Activated naive CD8-positive, alpha-beta T cell (primary cell): ENCODE measurements at regions not wholly inside any gene's neighbourhood (a gene's known extent, or its start where the extent isn't known, plus 50 kb on each side); places are given as distances from the start of the nearest gene placed in this dataset.

ENCODE experiments used
- H3K27ac Mint-ChIP-seq: one replicate; pipeline ENCODE4 v1.8.0; 2021; ENCODE audit warnings: mixed read lengths
- H3K27me3 Mint-ChIP-seq: one replicate; pipeline ENCODE4 v1.8.0; 2021; ENCODE audit warnings: mixed read lengths
- H3K36me3 Mint-ChIP-seq: one replicate; pipeline ENCODE4 v1.8.0; 2021; ENCODE audit warnings: mixed read lengths
- H3K4me1 Mint-ChIP-seq: one replicate; pipeline ENCODE4 v1.8.0; 2021; ENCODE audit warnings: low read depth, mixed read lengths
- H3K4me3 Mint-ChIP-seq: one replicate; pipeline ENCODE4 v1.8.0; 2021; ENCODE audit warnings: mild to moderate bottlenecking, mixed read lengths
- H3K9me3 Mint-ChIP-seq: one replicate; pipeline ENCODE4 v1.8.0; 2021; ENCODE audit warnings: low read depth, mixed read lengths

GRCh38 chr1:4272568-4272967 lies 372.5 kb upstream of the C1orf174 start:
- Mint-ChIP-seq H3K27ac (no peak overlapping the region), H3K4me1 (peaks cover 3% of the 10 kb centered on the region), H3K4me3 (no peak overlapping the region), H3K27me3 (peaks cover 11% of the 10 kb centered on the region), H3K36me3 (peaks cover 2% of the 10 kb centered on the region), H3K9me3 (no peaks in the 10 kb centered on the region)

- H3K36me3 Mint-ChIP-seq = peaks cover 2% of the 10 kb centered on the region
- peaks cover 13% of the 10 kb centered on the region for H3K27me3 Mint-ChIP-seq
- peaks cover 2% of the 10 kb centered on the region for H3K4me1 Mint-ChIP-seq
- H3K9me3 Mint-ChIP-seq = peaks cover 7% of the 10 kb centered on the region
- no peak overlapping the region for H3K4me3 Mint-ChIP-seq
- H3K27ac Mint-ChIP-seq = no peak overlapping the region
Measured at GRCh38 chr1:4273243-4273642, 373.2 kb upstream of the C1orf174 start.

DNA sequence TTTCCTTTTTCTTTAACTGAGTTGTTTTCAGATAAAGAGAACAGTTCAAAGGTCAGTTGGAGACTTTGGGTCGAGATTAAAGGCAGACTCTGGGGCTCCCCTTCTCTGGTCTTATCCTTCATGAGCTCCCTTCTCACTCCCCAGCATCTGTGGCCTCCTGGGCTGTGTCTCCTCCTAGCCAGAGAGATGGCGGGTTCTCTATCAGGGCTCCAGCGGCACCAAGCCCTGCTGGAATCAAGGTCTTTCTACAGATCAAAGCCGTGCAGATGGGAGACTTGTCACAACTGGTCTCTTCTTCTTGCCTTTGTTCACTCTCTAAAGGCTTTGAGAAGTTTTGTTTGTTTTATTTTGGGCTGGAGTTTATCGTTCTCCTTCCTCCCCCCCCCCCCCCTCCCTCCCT lies 373.7 kb upstream of the C1orf174 start:
- no peak overlapping the region for H3K4me3 Mint-ChIP-seq
- H3K36me3 Mint-ChIP-seq = peaks cover 2% of the 10 kb centered on the region
- no peaks in the 10 kb centered on the region for H3K4me1 Mint-ChIP-seq
- peaks cover 8% of the 10 kb centered on the region for H3K9me3 Mint-ChIP-seq
- no peak overlapping the region for H3K27ac Mint-ChIP-seq
- H3K27me3 Mint-ChIP-seq = peaks cover 13% of the 10 kb centered on the region

GRCh38 chr1:4275083-4275482 lies 375.0 kb upstream of the C1orf174 start:
- H3K4me1 Mint-ChIP-seq = no peaks in the 10 kb centered on the region
- peaks cover 8% of the 10 kb centered on the region for H3K9me3 Mint-ChIP-seq
- no peak overlapping the region for H3K4me3 Mint-ChIP-seq
- peaks cover 13% of the 10 kb centered on the region for H3K27me3 Mint-ChIP-seq
- no peak overlapping the region for H3K27ac Mint-ChIP-seq
- peaks cover 2% of the 10 kb centered on the region for H3K36me3 Mint-ChIP-seq

DNA sequence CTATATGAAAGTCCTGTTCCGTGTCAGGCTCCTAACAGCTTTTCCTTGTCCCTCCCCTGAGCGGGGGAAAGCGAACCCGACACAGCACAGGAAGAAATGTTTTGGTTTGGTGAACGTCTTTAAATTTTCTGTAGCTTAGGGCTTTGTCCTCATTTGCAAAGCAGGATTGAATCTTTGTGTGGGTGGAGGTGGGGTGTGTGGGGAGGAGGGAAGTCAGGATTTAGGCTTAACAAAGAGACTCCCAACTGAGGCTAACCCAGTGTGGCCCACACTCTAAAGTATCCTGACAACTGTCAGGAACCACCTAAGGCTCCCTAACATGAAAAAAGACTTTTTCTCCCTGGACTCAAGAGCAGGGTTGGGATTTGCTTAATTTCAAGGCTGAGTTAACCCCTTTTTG lies 376.2 kb upstream of the C1orf174 start:
- Mint-ChIP-seq H3K9me3 (peaks cover 8% of the 10 kb centered on the region), H3K4me3 (no peak overlapping the region), H3K4me1 (no peaks in the 10 kb centered on the region), H3K36me3 (peaks cover 2% of the 10 kb centered on the region), H3K27ac (no peak overlapping the region), H3K27me3 (peaks cover 9% of the 10 kb centered on the region)

- no peak overlapping the region for H3K27ac Mint-ChIP-seq
- H3K4me1 Mint-ChIP-seq = no peaks in the 10 kb centered on the region
- peaks cover 9% of the 10 kb centered on the region for H3K27me3 Mint-ChIP-seq
- no peak overlapping the region for H3K4me3 Mint-ChIP-seq
- peaks cover 2% of the 10 kb centered on the region for H3K36me3 Mint-ChIP-seq
- peaks cover 8% of the 10 kb centered on the region for H3K9me3 Mint-ChIP-seq
Measured at GRCh38 chr1:4277598-4277997, 376.8 kb upstream of the AJAP1 start.

DNA sequence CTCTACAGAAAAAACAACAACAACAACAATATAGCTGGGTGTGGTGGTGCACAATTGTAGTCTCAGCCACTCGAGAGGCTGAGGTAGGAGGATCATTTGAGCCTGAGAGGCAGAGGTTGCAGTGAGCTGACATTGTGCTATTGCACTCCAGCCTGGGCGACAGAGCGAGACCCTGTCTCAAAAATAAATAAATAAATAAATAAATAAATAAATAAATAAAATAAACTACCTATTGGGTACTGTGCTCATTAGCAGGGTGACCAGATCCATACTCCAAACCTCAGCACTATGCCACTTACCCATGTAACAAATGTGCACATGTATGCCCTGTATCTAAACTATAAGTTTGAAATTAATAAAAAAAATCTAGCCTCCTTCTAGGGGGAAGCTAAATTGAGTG lies 369.4 kb upstream of the AJAP1 start:
- peaks cover 14% of the 10 kb centered on the region for H3K27me3 Mint-ChIP-seq
- H3K4me3 Mint-ChIP-seq = no peak overlapping the region
- no peaks in the 10 kb centered on the region for H3K9me3 Mint-ChIP-seq
- H3K36me3 Mint-ChIP-seq = no peaks in the 10 kb centered on the region
- H3K4me1 Mint-ChIP-seq = no peaks in the 10 kb centered on the region
- no peak overlapping the region for H3K27ac Mint-ChIP-seq

- Mint-ChIP-seq H3K4me3 (no peak overlapping the region), H3K27me3 (peaks cover 24% of the 10 kb centered on the region), H3K27ac (no peak overlapping the region), H3K36me3 (no peaks in the 10 kb centered on the region), H3K4me1 (no peaks in the 10 kb centered on the region), H3K9me3 (no peaks in the 10 kb centered on the region)
Measured at GRCh38 chr1:4292861-4293260, 361.5 kb upstream of the AJAP1 start.

DNA sequence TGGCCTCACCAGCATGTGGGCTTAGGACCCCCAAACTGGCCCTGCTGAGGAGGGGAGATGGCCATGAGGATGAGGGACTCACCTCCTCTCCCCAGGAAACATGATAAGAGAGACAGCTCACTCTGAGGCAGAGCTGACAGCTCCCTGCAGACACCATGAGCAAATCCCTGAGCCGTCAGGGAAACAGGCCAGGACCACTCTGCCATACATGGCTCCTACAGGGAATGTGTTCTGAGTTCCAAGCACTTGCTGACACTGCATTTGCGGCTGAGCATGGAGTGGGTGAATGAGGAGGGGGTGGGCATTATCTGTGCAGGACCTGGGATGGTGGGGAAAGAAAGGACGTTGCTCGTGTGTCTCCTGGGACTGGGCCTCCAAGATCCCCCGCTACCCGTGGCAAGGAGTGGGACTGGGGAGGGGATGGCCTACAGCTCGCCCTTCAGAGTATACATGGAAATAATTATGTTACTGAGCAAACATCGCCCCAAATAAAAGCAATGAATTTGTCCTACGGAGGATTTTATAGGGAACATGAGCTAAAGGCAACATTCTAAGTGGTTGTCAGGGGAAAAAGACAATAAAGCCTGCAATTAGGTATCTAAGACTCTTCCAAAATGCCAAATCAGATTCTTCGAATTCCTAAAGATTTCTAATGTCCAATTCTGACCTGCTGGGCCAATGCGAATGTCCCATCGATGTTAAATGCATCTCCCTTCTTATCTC lies 355.9 kb upstream of the AJAP1 start:
- H3K4me3 Mint-ChIP-seq = no peak overlapping the region
- no peaks in the 10 kb centered on the region for H3K9me3 Mint-ChIP-seq
- H3K27me3 Mint-ChIP-seq = peaks cover 6% of the 10 kb centered on the region
- no peaks in the 10 kb centered on the region for H3K4me1 Mint-ChIP-seq
- H3K36me3 Mint-ChIP-seq = no peaks in the 10 kb centered on the region
- H3K27ac Mint-ChIP-seq = no peak overlapping the region

DNA sequence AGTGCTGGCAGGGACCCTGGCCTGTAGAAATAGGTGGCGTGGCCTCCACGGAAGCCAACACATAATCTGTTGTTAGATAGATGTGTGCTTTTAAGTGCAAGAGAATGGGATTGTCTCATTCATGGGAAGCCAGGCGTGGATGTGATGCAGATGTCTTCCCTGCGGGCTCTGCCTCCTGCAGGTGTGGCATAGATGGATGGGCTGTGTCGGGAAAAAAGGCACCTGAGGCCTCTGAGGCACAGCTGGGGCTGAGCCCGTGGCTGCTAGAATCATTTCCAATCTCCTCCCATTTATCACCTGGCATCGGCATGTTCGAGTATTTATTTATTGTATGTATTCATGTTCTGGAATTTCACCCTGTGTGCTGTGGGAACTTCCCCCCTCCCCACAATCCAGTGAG lies 353.4 kb upstream of the AJAP1 start:
- H3K4me1 Mint-ChIP-seq = no peaks in the 10 kb centered on the region
- peaks cover 3% of the 10 kb centered on the region for H3K27me3 Mint-ChIP-seq
- no peak overlapping the region for H3K4me3 Mint-ChIP-seq
- no peaks in the 10 kb centered on the region for H3K36me3 Mint-ChIP-seq
- peaks cover 2% of the 10 kb centered on the region for H3K9me3 Mint-ChIP-seq
- no peak overlapping the region for H3K27ac Mint-ChIP-seq

DNA sequence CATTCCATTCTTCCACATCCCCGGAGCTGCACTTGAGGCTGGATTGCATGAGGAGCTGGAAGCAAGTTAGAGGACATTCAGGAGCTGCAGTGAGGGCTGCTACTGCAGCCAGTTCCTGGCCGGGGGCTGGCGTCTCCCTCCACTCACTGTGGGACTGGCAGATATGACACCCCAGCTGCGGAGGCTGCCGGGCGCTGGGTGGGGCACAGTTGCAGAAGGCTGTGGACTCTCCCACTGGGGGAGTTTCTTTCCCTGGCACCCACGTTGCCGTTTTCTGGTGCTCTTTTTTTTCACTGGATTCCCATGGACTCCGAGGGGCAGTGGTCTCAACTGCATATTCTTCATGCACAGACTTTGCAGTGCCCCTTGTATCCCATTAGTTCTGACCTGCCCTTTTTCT lies 351.1 kb upstream of the AJAP1 start:
- H3K27ac Mint-ChIP-seq = no peak overlapping the region
- H3K4me1 Mint-ChIP-seq = no peaks in the 10 kb centered on the region
- H3K36me3 Mint-ChIP-seq = no peaks in the 10 kb centered on the region
- H3K4me3 Mint-ChIP-seq = no peak overlapping the region
- H3K9me3 Mint-ChIP-seq = peaks cover 4% of the 10 kb centered on the region
- H3K27me3 Mint-ChIP-seq = peaks cover 2% of the 10 kb centered on the region

DNA sequence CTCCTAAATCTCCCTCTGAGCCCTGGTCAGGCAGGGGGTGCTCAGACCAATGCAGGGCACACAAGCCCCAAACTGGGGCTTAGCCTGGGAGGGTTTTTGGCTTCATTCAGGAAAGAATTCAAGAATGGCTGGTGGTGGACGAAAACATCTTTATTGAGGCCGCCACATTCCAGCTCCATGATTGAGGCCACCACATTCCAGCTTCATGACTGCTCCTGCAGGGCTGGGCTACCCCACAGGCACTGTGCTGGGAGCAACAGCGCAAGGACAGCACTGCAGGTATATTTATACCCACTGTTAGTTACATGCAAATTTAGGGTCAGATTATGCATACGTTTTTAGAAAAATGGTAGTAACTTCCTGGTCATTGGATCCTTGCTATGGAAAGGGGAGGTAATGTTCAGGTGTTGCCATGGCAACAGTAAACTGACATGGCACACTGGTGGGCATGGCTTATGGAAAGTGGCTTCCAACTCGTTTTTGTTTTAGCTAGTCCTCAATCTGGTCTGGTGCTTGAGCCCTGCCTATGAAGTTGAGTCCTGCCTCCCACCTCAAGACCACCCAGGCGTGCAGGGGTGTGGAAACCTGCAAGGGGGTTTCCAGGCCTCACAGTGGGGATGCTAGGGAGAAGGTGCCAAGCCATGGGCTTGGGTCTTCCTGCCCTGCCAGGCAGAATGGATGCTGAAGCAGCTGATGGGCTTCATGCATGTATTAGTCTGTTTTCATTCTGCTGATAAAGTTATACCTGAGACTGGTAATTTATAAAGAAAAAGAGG lies 348.7 kb upstream of the AJAP1 start:
- Mint-ChIP-seq H3K9me3 (peaks cover 4% of the 10 kb centered on the region), H3K4me3 (no peak overlapping the region), H3K36me3 (no peaks in the 10 kb centered on the region)

DNA sequence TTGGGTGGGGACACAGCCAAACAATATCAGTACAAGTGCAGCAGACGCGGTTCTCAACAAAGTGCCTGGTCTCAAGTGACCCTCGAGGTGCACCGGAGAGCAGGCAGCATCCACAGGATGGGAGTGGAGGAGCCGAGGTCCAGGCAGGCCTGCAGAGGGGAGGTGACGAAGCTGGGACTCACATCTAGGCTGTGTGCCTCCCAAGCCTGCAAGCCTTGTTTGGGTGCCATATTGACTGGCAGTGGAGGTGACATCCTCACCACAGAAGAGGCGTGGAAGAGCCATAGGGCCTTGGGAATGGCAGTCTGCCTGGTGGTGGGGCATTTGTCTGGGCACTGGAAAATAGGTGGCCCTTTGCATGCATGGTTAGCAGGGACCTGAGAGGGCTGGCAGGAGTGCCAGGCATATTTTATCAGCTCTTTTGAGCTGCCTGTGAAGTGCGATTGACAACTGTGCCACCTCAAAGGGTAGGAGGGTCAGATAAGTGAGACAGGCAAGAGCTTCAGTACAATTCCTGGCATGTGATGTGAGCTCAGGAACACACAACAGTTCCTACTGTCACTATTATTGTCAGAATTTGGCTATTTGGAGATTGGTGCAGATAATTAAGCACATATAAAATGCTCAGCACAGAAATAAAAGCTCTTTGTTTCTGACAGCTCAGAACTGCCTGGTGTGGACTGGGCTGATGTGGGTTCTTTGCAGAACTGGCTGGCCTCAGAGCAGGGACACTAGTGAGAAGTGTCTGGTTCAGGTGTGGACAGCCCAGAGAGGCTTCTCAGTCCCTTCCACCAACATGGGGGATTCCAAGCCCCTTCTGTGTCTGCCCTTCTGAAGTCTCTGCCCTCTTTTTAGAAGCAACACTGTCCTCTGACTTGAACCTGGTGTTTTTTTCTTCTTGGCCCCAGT lies 347.6 kb upstream of the AJAP1 start:
- no peak overlapping the region for H3K4me3 Mint-ChIP-seq
- H3K27me3 Mint-ChIP-seq = no peaks in the 10 kb centered on the region
- H3K9me3 Mint-ChIP-seq = peaks cover 4% of the 10 kb centered on the region
- H3K4me1 Mint-ChIP-seq = no peaks in the 10 kb centered on the region
- H3K27ac Mint-ChIP-seq = no peak overlapping the region
- no peaks in the 10 kb centered on the region for H3K36me3 Mint-ChIP-seq

More for the DNA sequence above, 348.7 kb upstream of the AJAP1 start:
- Mint-ChIP-seq H3K4me1 (no peaks in the 10 kb centered on the region), H3K27me3 (no peaks in the 10 kb centered on the region), H3K27ac (no peak overlapping the region)

- no peak overlapping the region for H3K4me3 Mint-ChIP-seq
Measured at GRCh38 chr1:4307468-4307845, 347.0 kb upstream of the AJAP1 start.

More at GRCh38 chr1:4307468-4307845, 347.0 kb upstream of the AJAP1 start:
- H3K27ac Mint-ChIP-seq = no peak overlapping the region
- H3K4me1 Mint-ChIP-seq = no peaks in the 10 kb centered on the region
- H3K27me3 Mint-ChIP-seq = peaks cover 3% of the 10 kb centered on the region
- H3K9me3 Mint-ChIP-seq = peaks cover 4% of the 10 kb centered on the region
- no peaks in the 10 kb centered on the region for H3K36me3 Mint-ChIP-seq
